Effector memory CD8-positive, alpha-beta T cell (primary cell): ENCODE measurements at regions not wholly inside any gene's neighbourhood (a gene's known extent, or its start where the extent isn't known, plus 50 kb on each side); places are given as distances from the start of the nearest gene placed in this dataset.

Experiments
- ATAC-seq: fragments of 150-1000 bp; cut with Tn5 transposase; replicated peaks from 2 replicates; pipeline ENCODE4 v1.10.0; 2021; ENCODE audit warnings: mild to moderate bottlenecking, moderate library complexity
- DNase-seq, 3 experiments: peaks; one replicate each; pipeline ENCODE4 v3.0.0; 2021
- H3K27ac Mint-ChIP-seq, 2 donors: one replicate each; pipeline ENCODE4 v1.8.0; 2022; ENCODE audit warnings: mild to moderate bottlenecking in 2 of 2, mixed read lengths in 2 of 2, moderate library complexity in 2 of 2
- H3K27me3 Mint-ChIP-seq, 2 donors: one replicate each; pipeline ENCODE4 v1.8.0; 2022; ENCODE audit warnings: mixed read lengths in 2 of 2
- H3K36me3 Mint-ChIP-seq: one replicate; pipeline ENCODE4 v1.8.0; 2022; ENCODE audit warnings: mild to moderate bottlenecking, moderate library complexity, mixed read lengths; ENCODE audit not compliant: insufficient read depth
- H3K4me1 Mint-ChIP-seq, 2 donors: one replicate each; pipeline ENCODE4 v1.8.0; 2022; ENCODE audit warnings: low read depth in 2 of 2, mixed read lengths in 2 of 2
- H3K4me3 Mint-ChIP-seq, 2 donors: one replicate each; pipeline ENCODE4 v1.8.0; 2022; ENCODE audit warnings: mild to moderate bottlenecking in 2 of 2, mixed read lengths in 2 of 2, moderate library complexity in 2 of 2
- H3K9me3 Mint-ChIP-seq, 2 donors: one replicate each; pipeline ENCODE4 v1.8.0; 2022; ENCODE audit warnings: mixed read lengths in 2 of 2

GRCh38 chr10:47145290-47145934, 154.6 kb upstream of the GDF10 start:
- ATAC-seq (no peak), DNase-seq (no peak)
- Mint-ChIP-seq H3K4me3 (no peak overlapping the region), H3K36me3 (no peaks in the 10 kb centered on the region), H3K27ac (no peak overlapping the region), H3K9me3 (no peaks in the 10 kb centered on the region), H3K27me3 (peaks cover 8 to 12% of the 10 kb centered on the region in 2 donors), H3K4me1 (no peaks in the 10 kb centered on the region)

GRCh38 chr10:47146572-47146971, 153.4 kb upstream of the GDF10 start:
- Mint-ChIP-seq H3K27me3 (peaks cover 8 to 11% of the 10 kb centered on the region in 2 donors), H3K4me1 (no peaks in the 10 kb centered on the region), H3K4me3 (no peak overlapping the region), H3K36me3 (no peaks in the 10 kb centered on the region), H3K27ac (no peak overlapping the region), H3K9me3 (no peaks in the 10 kb centered on the region)
- no peak for ATAC-seq
- DNase-seq = no peak

- no peak for DNase-seq
- no peak for ATAC-seq
- peaks cover 4 to 5% of the 10 kb centered on the region in 2 donors for H3K27me3 Mint-ChIP-seq
- H3K27ac Mint-ChIP-seq = no peak overlapping the region
- H3K4me1 Mint-ChIP-seq = no peaks in the 10 kb centered on the region
- H3K9me3 Mint-ChIP-seq = no peaks in the 10 kb centered on the region
- no peak overlapping the region for H3K4me3 Mint-ChIP-seq
- no peaks in the 10 kb centered on the region for H3K36me3 Mint-ChIP-seq
Observed at GRCh38 chr10:47147186-47147585, 152.8 kb upstream of the GDF10 start.

- H3K9me3 Mint-ChIP-seq = no peaks in the 10 kb centered on the region
- H3K27ac Mint-ChIP-seq = no peak overlapping the region
- H3K27me3 Mint-ChIP-seq = no peaks in the 10 kb centered on the region
- H3K4me3 Mint-ChIP-seq = no peak overlapping the region
- ATAC-seq (no peak), DNase-seq (no peak)
- no peaks in the 10 kb centered on the region for H3K36me3 Mint-ChIP-seq
- H3K4me1 Mint-ChIP-seq = no peaks in the 10 kb centered on the region
Observed at GRCh38 chr10:47150581-47150980, 149.4 kb upstream of the GDF10 start.

GRCh38 chr10:47151920-47152319, 148.1 kb upstream of the GDF10 start:
- ATAC-seq (no peak), DNase-seq (no peak)
- Mint-ChIP-seq H3K27ac (no peak overlapping the region), H3K27me3 (no peaks in the 10 kb centered on the region), H3K36me3 (no peaks in the 10 kb centered on the region), H3K4me3 (no peak overlapping the region), H3K9me3 (peaks cover 0 to 2% of the 10 kb centered on the region in 2 donors), H3K4me1 (no peaks in the 10 kb centered on the region)

GRCh38 chr10:47152861-47153349, 147.1 kb upstream of the GDF10 start:
- H3K27me3 Mint-ChIP-seq = no peaks in the 10 kb centered on the region
- peaks cover 0 to 2% of the 10 kb centered on the region in 2 donors for H3K9me3 Mint-ChIP-seq
- no peak for ATAC-seq
- no peak overlapping the region for H3K27ac Mint-ChIP-seq
- no peak overlapping the region for H3K4me3 Mint-ChIP-seq
- no peak for DNase-seq
- no peaks in the 10 kb centered on the region for H3K36me3 Mint-ChIP-seq
- H3K4me1 Mint-ChIP-seq = no peaks in the 10 kb centered on the region

GRCh38 chr10:47154762-47155161, 145.2 kb upstream of the GDF10 start:
- DNase-seq (no peak), ATAC-seq (no peak)
- H3K27me3 Mint-ChIP-seq = no peaks in the 10 kb centered on the region
- no peaks in the 10 kb centered on the region for H3K4me1 Mint-ChIP-seq
- H3K27ac Mint-ChIP-seq = no peak overlapping the region
- peaks cover 0 to 2% of the 10 kb centered on the region in 2 donors for H3K9me3 Mint-ChIP-seq
- no peaks in the 10 kb centered on the region for H3K36me3 Mint-ChIP-seq
- no peak overlapping the region for H3K4me3 Mint-ChIP-seq

GRCh38 chr10:47156873-47157272, 143.1 kb upstream of the GDF10 start:
- H3K4me3 Mint-ChIP-seq = no peak overlapping the region
- H3K4me1 Mint-ChIP-seq = no peaks in the 10 kb centered on the region
- no peak for DNase-seq
- H3K27me3 Mint-ChIP-seq = no peaks in the 10 kb centered on the region
- H3K27ac Mint-ChIP-seq = no peak overlapping the region
- no peaks in the 10 kb centered on the region for H3K36me3 Mint-ChIP-seq
- ATAC-seq = no peak
- H3K9me3 Mint-ChIP-seq = peaks cover 0 to 2% of the 10 kb centered on the region in 2 donors

GRCh38 chr10:47158116-47159071, 141.6 kb upstream of the GDF10 start:
- H3K9me3 Mint-ChIP-seq = peaks cover 0 to 2% of the 10 kb centered on the region in 2 donors
- no peak overlapping the region for H3K4me3 Mint-ChIP-seq
- no peaks in the 10 kb centered on the region for H3K27me3 Mint-ChIP-seq
- ATAC-seq (no peak), DNase-seq (no peak)
- no peaks in the 10 kb centered on the region for H3K4me1 Mint-ChIP-seq
- no peak overlapping the region for H3K27ac Mint-ChIP-seq
- H3K36me3 Mint-ChIP-seq = no peaks in the 10 kb centered on the region

GRCh38 chr10:47159361-47160260, 140.4 kb upstream of the GDF10 start:
- H3K4me3 Mint-ChIP-seq = no peak overlapping the region
- no peak overlapping the region for H3K27ac Mint-ChIP-seq
- ATAC-seq (no peak), DNase-seq (no peak)
- no peaks in the 10 kb centered on the region for H3K27me3 Mint-ChIP-seq
- no peaks in the 10 kb centered on the region for H3K4me1 Mint-ChIP-seq
- peaks cover 0 to 2% of the 10 kb centered on the region in 2 donors for H3K9me3 Mint-ChIP-seq
- H3K36me3 Mint-ChIP-seq = no peaks in the 10 kb centered on the region

- Mint-ChIP-seq H3K4me1 (no peaks in the 10 kb centered on the region), H3K9me3 (peaks cover 0 to 2% of the 10 kb centered on the region in 2 donors), H3K27me3 (no peaks in the 10 kb centered on the region), H3K4me3 (no peak overlapping the region), H3K36me3 (no peaks in the 10 kb centered on the region), H3K27ac (no peak overlapping the region)
- DNase-seq = no peak
- no peak for ATAC-seq
Observed at GRCh38 chr10:47160261-47160908, 139.6 kb upstream of the GDF10 start.

GRCh38 chr10:47160967-47161366, 139.0 kb upstream of the GDF10 start:
- DNase-seq = no peak
- H3K27me3 Mint-ChIP-seq = no peaks in the 10 kb centered on the region
- no peak for ATAC-seq
- no peaks in the 10 kb centered on the region for H3K9me3 Mint-ChIP-seq
- H3K27ac Mint-ChIP-seq = no peak overlapping the region
- H3K4me1 Mint-ChIP-seq = peaks cover 0 to 2% of the 10 kb centered on the region in 2 donors
- H3K4me3 Mint-ChIP-seq = no peak overlapping the region
- H3K36me3 Mint-ChIP-seq = no peaks in the 10 kb centered on the region

- no peaks in the 10 kb centered on the region for H3K36me3 Mint-ChIP-seq
- ATAC-seq = no peak
- H3K4me1 Mint-ChIP-seq = peaks cover 0 to 2% of the 10 kb centered on the region in 2 donors
- no peaks in the 10 kb centered on the region for H3K9me3 Mint-ChIP-seq
- no peak overlapping the region for H3K27ac Mint-ChIP-seq
- no peaks in the 10 kb centered on the region for H3K27me3 Mint-ChIP-seq
- DNase-seq = no peak
- H3K4me3 Mint-ChIP-seq = no peak overlapping the region
Observed at GRCh38 chr10:47161465-47161864, 138.5 kb upstream of the GDF10 start.
